NCI-H82 treated with DMSO at 0.1 percent for 48 hours (cell line): ENCODE measurements at regions not wholly inside any gene's neighbourhood (a gene's known extent, or its start where the extent isn't known, plus 50 kb on each side); places are given as distances from the start of the nearest gene placed in this dataset.
A peak's percentile ranks its signal among the peaks of the same experiment; 100 is the strongest.
"Not testable (repeated sequence)": the region's sequence is repeated elsewhere in the genome, so short reads cannot be mapped to it uniquely, and the experiment has no call there.

Experiments used
- DNase-seq: peaks from one replicate; lab custom pipeline; 2025; ENCODE audit not compliant: unreplicated experiment; lab: John Stamatoyannopoulos, UW

GRCh38 chr6:26951211-26951610 lies 291.7 kb upstream of the ZNF322 start:
- not testable (repeated sequence) for DNase-seq

- peak; percentile 78 for DNase-seq
Observed at GRCh38 chr6:26956078-26956600, 291.4 kb upstream of the PRSS16 start.

- peak; percentile 6 for DNase-seq
Observed at GRCh38 chr6:26956601-26957184, 290.8 kb upstream of the PRSS16 start.

- DNase-seq: not testable (repeated sequence)
Observed at GRCh38 chr6:26957399-26958127, 289.9 kb upstream of the PRSS16 start.

- not testable (repeated sequence) for DNase-seq
Observed at GRCh38 chr6:26961236-26961635, 286.3 kb upstream of the PRSS16 start.

DNA sequence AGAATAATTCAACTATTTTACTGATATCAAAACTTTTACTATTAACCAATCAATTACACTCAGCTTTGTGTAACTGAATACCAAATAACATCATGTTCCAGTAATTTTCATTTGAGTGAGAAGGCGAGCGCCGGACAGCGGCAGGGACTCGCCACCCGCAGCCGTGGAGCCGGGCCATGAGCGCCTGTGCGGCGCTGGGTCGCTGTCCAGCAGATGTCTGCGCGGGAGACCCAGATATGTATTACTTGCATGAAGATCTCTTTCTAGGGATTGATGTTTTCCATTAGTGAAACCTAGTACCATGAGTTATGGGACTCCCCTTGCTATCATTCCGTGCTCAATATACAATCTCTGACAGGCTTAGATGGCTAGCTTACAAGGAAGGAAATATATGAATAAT lies 245.1 kb upstream of the PRSS16 start:
- no peak for DNase-seq

GRCh38 chr6:27007020-27007419 lies 240.5 kb upstream of the PRSS16 start:
- no peak for DNase-seq

- not testable (repeated sequence) for DNase-seq
Observed at GRCh38 chr6:27008613-27009012, 238.9 kb upstream of the PRSS16 start.

DNA sequence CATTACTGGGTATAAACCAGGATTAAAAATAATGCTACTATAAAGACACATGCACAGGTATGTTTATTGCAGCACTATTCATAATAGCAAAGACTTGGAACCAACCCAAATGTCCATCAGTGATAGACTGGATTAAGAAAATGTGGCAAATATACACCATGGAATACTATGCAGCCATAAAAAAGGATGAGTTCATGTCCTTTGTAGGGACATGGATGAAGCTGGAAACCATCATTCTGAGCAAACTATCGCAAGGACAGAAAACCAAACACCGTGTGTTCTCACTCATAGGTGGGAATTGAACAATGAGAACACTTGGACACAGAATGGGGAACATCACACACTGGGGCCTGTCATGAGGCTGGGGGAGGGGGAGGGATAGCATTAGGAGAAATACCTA lies 233.4 kb upstream of the PRSS16 start:
- DNase-seq: not testable (repeated sequence)

GRCh38 chr6:27016689-27017088 lies 230.8 kb upstream of the PRSS16 start:
- no peak for DNase-seq

- DNase-seq: not testable (repeated sequence)
Observed at GRCh38 chr6:27018401-27018800, 229.1 kb upstream of the PRSS16 start.

DNA sequence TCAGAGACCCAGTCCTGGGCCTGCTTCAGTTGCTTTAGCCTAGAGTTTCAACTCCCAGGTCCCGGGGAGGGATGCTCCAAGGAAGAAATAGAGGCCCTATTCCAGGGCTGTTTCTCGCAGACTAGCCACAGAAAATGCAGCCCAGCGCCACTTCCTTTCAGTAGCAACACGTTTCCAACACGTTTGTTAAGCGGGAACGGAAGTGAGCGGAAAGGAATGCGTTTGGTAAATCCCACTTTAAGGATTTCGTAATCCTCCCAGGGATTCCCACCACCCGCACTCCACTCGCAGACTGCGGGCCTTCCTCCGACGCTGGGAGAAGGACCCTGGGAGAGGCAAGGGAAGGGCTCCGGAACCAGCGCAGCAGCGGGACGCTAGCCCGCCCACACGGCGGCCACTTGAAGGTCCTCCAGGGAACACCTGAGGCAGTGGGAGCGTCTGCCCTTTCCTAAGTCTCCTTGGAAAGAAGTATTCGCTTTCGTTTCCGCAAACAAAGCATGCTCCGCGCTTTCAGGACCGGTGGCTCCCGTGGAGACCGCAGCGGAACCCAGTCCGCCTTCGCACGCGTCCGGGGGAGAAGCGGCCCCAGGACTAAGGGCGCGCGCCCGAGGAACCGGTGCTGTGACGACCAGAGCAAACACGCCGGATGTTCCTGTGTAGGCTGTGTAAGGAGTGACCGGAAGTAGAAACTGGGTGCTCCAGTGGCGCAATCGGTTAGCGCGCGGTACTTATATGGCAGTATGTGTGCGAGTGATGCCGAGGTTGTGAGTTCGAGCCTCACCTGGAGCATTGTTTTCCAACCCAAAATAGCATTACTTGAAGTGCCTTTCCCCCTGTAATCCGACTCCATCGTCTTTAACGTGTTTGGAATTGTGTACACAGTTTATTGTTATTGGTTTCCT lies 227.6 kb upstream of the PRSS16 start:
- DNase-seq: peak; percentile 6

- DNase-seq: no peak
Observed at GRCh38 chr6:27020553-27020880, 227.0 kb upstream of the PRSS16 start.

GRCh38 chr6:27023664-27024063 lies 223.8 kb upstream of the PRSS16 start:
- no peak for DNase-seq

DNA sequence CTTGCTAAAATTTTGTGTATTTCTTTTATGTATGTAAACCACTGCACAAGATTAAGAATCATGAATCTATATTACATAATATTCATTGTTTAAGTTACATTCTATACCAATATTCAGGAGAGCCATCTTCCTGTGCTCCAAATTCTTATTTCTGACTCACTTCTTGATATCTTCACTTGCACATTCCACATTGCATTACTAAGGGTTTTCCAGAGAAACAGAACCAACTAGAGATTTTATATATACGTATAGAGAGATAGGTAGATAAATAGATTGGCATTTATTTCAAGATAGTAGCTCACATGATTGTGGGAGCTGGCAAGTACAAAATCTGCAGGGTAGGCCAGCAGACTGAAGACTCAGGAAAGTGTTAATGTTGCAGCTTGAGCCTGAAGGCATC lies 222.2 kb upstream of the PRSS16 start:
- no peak for DNase-seq

DNA sequence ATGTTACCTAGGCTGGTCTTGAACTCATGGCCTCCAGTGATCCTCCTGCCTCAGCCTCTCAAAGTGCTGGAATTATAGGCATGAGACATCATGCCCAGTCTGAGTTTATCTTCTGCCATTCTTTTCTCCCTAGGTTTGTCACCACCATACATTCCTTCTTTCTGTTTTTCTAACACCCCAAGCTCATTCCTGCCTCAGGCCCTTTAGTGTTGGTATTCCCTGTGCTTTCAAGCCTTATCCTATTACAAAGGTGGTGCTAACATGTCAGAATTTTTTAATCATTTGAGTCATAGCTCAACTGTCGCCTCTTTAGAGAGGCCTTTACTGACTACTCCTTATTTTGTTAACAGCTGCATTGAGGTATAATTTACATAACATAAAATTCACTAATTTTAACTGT lies 221.1 kb upstream of the PRSS16 start:
- DNase-seq: no peak

GRCh38 chr6:27031302-27031701 lies 216.2 kb upstream of the PRSS16 start:
- no peak for DNase-seq

GRCh38 chr6:27038498-27038897 lies 209.0 kb upstream of the PRSS16 start:
- no peak for DNase-seq

- no peak for DNase-seq
Observed at GRCh38 chr6:27040244-27041042, 207.1 kb upstream of the PRSS16 start.

DNA sequence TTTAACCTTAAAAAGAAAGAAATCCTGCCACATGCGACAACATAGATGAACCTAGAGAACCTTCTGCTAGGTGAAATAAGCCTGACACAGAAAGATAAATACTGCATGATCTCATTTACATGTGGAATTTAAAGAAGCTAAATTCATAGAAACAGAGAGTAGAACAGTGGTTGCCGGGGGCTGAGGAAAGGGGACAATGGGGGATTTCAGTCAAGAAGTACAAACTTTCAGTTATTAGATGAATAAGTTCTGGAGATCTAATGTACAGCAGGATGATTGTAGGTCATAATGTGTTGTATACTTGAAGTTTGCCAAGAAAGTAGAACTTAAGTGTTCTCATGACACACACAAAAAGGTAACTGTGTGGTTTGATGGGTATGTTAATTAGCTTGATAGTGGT lies 204.3 kb upstream of the PRSS16 start:
- DNase-seq: no peak

DNA sequence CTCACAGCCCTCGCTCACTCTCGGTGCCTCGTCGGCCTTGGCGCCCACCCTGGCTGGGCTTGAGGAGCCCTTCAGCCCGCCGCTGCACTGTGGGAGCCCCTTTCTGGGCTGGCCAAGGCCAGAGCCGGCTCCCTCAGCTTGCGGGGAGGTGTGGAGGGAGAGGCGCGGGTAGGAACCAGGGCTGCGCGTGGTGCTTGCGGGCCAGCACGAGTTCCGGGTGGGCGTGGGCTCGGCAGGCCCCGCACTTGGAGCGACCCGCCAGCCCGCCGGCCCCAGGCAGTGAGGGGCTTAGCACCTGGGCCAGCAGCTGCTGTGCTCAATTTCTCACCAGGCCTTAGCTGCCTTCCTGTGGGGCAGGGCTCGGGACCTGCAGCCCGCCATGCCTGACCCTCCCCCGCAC lies 202.4 kb upstream of the PRSS16 start:
- DNase-seq: not testable (repeated sequence)
